Tibial nerve (tissue), 4 donors: ENCODE measurements at regions not wholly inside any gene's neighbourhood (a gene's known extent, or its start where the extent isn't known, plus 50 kb on each side); places are given as distances from the start of the nearest gene placed in this dataset.

Experiments
- DNase-seq, 2 donors: peaks; one replicate each; pipeline ENCODE4 v3.0.0-alpha.2; 2019; ENCODE audit warnings: low spot score in 2 of 2
- H3K27ac ChIP-seq, 4 donors: fragments of 200-600 bp; sonication (generic) in 3 of 4; one replicate each; pipeline ENCODE4 v1.5.1; 2017 to 2019; ENCODE audit warnings: mild to moderate bottlenecking in 1 of 4
- H3K27me3 ChIP-seq, 2 donors: fragments of 200-600 bp; sonication (generic) in 1 of 2; one replicate each; pipeline versions ENCODE4 v1.5.1 to v1.6.0; 2017 to 2019
- H3K36me3 ChIP-seq, 3 donors: fragments of 200-600 bp; sonication (generic); one replicate each; pipeline ENCODE4 v1.5.1; 2018 to 2019
- H3K4me1 ChIP-seq, 4 donors: fragments of 200-600 bp; sonication (generic) in 3 of 4; one replicate each; pipeline ENCODE4 v1.5.1; 2017 to 2019
- H3K4me3 ChIP-seq, 4 donors: fragments of 200-600 bp; sonication (generic) in 3 of 4; one replicate each; pipeline ENCODE4 v1.5.1; 2017 to 2019; ENCODE audit warnings: mild to moderate bottlenecking in 1 of 4, moderate library complexity in 1 of 4
- H3K9me3 ChIP-seq, 4 donors: fragments of 200-600 bp; sonication (generic) in 3 of 4; one replicate each; pipeline ENCODE4 v1.5.1; 2017 to 2019
- CTCF ChIP-seq, 5 experiments: fragments of 200-600 bp in 3 of 5; fragments of 450-650 bp in 2 of 5; sonication (generic) in 3 of 5; IDR thresholded peaks; one replicate each; pipeline ENCODE4 v1.5.1; 2016 to 2019; ENCODE audit warnings: antibody characterized with exemption in 5 of 5, mild to moderate bottlenecking in 3 of 5, moderate library complexity in 2 of 5
- EP300 ChIP-seq, 2 donors: sonication (generic); formaldehyde crosslinking; IDR thresholded peaks; one replicate each; pipeline ENCODE4 v1.6.1; 2017; ENCODE audit warnings: antibody characterized with exemption in 2 of 2, mild to moderate bottlenecking in 1 of 2
- POLR2A ChIP-seq, 2 donors: fragments of 450-650 bp; IDR thresholded peaks; one replicate each; pipeline ENCODE4 v1.6.1; 2017; ENCODE audit warnings: antibody characterized with exemption in 2 of 2, mild to moderate bottlenecking in 2 of 2, moderate library complexity in 2 of 2
- WGBS, 2 donors: methylation state at CpG; one replicate each; pipeline ENCODE4 v1.1.5; 2018; 5-methylcytosine and 5-hydroxymethylcytosine counted together

GRCh38 chr2:164288235-164288634 is 333.0 kb downstream of the GRB14 start:
- Histone ChIP-seq H3K9me3 (peaks cover 0 to 4% (median 1%) of the 10 kb centered on the region in 4 donors), H3K27me3 (no peaks in the 10 kb centered on the region), H3K27ac (no peak overlapping the region), H3K4me1 (no peaks in the 10 kb centered on the region), H3K36me3 (no peaks in the 10 kb centered on the region), H3K4me3 (no peak overlapping the region)
- 85 to 90% methylated on average over 4 of the region's 4 CpGs for WGBS, 2 donors
- no peak for DNase-seq
- no peak for TF ChIP-seq CTCF (IDR thresholded peaks at IDR 0.05)
- TF ChIP-seq EP300 (IDR thresholded peaks at IDR 0.05): no peak
- no peak for TF ChIP-seq POLR2A (IDR thresholded peaks at IDR 0.05)

GRCh38 chr2:164287056-164287455 is 334.2 kb downstream of the GRB14 start:
- no peak for DNase-seq
- 70 to 74% methylated on average over 2 of the region's 2 CpGs for WGBS, 2 donors
- Histone ChIP-seq H3K27me3 (no peaks in the 10 kb centered on the region), H3K4me3 (no peak overlapping the region), H3K9me3 (peaks cover 0 to 4% (median 1%) of the 10 kb centered on the region in 4 donors), H3K36me3 (no peaks in the 10 kb centered on the region), H3K4me1 (no peaks in the 10 kb centered on the region), H3K27ac (no peak overlapping the region)
- TF ChIP-seq EP300 (IDR thresholded peaks at IDR 0.05): no peak
- TF ChIP-seq CTCF (IDR thresholded peaks at IDR 0.05): no peak
- TF ChIP-seq POLR2A (IDR thresholded peaks at IDR 0.05): no peak

- TF ChIP-seq EP300 (IDR thresholded peaks at IDR 0.05) (no peak), CTCF (IDR thresholded peaks at IDR 0.05) (no peak)
- no peaks in the 10 kb centered on the region for H3K27me3 ChIP-seq
- no peak for DNase-seq
- H3K4me3 ChIP-seq: no peak overlapping the region
- no peak overlapping the region for H3K27ac ChIP-seq
- 88 to 94% methylated on average over 2 of the region's 2 CpGs for WGBS, 2 donors
- H3K9me3 ChIP-seq: peaks cover 0 to 3% (median 0%) of the 10 kb centered on the region in 4 donors
- no peaks in the 10 kb centered on the region for H3K4me1 ChIP-seq
- no peaks in the 10 kb centered on the region for H3K36me3 ChIP-seq
Observed at GRCh38 chr2:164285576-164285975, 335.7 kb downstream of the GRB14 start.

- H3K27me3 ChIP-seq: no peaks in the 10 kb centered on the region
- no peak overlapping the region for H3K27ac ChIP-seq
- peaks cover 0 to 4% (median 1%) of the 10 kb centered on the region in 4 donors for H3K9me3 ChIP-seq
- no peak overlapping the region for H3K4me3 ChIP-seq
- no peak for TF ChIP-seq CTCF (IDR thresholded peaks at IDR 0.05)
- no peak for TF ChIP-seq POLR2A (IDR thresholded peaks at IDR 0.05)
- no peak for TF ChIP-seq EP300 (IDR thresholded peaks at IDR 0.05)
- H3K4me1 ChIP-seq: no peaks in the 10 kb centered on the region
- H3K36me3 ChIP-seq: no peaks in the 10 kb centered on the region
- 80 to 85% methylated on average over 1 of the region's 1 CpG for WGBS, 2 donors
- DNase-seq: no peak
Observed at GRCh38 chr2:164281896-164282295, 339.4 kb downstream of the GRB14 start.

GRCh38 chr2:164275659-164276058 is 345.6 kb downstream of the GRB14 start:
- H3K27ac ChIP-seq: no peak overlapping the region
- H3K27me3 ChIP-seq: no peaks in the 10 kb centered on the region
- TF ChIP-seq POLR2A (IDR thresholded peaks at IDR 0.05) (no peak), EP300 (IDR thresholded peaks at IDR 0.05) (no peak), CTCF (IDR thresholded peaks at IDR 0.05) (no peak)
- H3K9me3 ChIP-seq: peaks cover 0 to 5% (median 0%) of the 10 kb centered on the region in 4 donors
- DNase-seq: no peak
- no peaks in the 10 kb centered on the region for H3K4me1 ChIP-seq
- no peak overlapping the region for H3K4me3 ChIP-seq
- H3K36me3 ChIP-seq: no peaks in the 10 kb centered on the region
